PC-3 (cell line): ENCODE measurements at regions not wholly inside any gene's neighbourhood (a gene's known extent, or its start where the extent isn't known, plus 50 kb on each side); places are given as distances from the start of the nearest gene placed in this dataset.

Experiments
- ATAC-seq: fragments of 200-7000 bp; cut with Tn5 transposase; 2 replicates; pipeline ENCODE4 v1.9.1; 2020; ENCODE audit warnings: mild to moderate bottlenecking, moderate library complexity
- BruUV-seq: library from RNA; stranded (reverse); fragments of 400-500 nt; replicated peaks from 2 replicates; lab custom pipeline; 2021; lab: Mats Ljungman, UMichigan
- CTCF ChIA-PET: fragments of 300-600 bp; sonication (Branson Sonifier 250); formaldehyde crosslinking; loops from one replicate; lab custom pipeline; 2022; ENCODE audit warnings: antibody characterized with exemption; lab: Charles Lee
- POLR2A ChIA-PET: fragments of 300-600 bp; sonication (Branson Sonifier 250); formaldehyde crosslinking; loops from one replicate; lab custom pipeline; 2022; ENCODE audit warnings: antibody characterized with exemption; ENCODE audit not compliant: unreplicated experiment; lab: Charles Lee
- DNase-seq: peaks from one replicate; pipeline ENCODE4 v3.0.0-alpha.2; 2015
- H2AFZ ChIP-seq: fragments of 300-600 bp; sonication (generic); 2 replicates; pipeline ENCODE4 v1.6.0; 2016; ENCODE audit warnings: antibody characterized with exemption, low read length
- H3F3A ChIP-seq: fragments of 300-600 bp; sonication (generic); one replicate; pipeline ENCODE4 v1.6.0; 2017; ENCODE audit warnings: antibody characterized with exemption, low read length, control low read depth, mild to moderate bottlenecking; ENCODE audit not compliant: unreplicated experiment
- H3K27ac ChIP-seq: fragments of 300-600 bp; sonication (generic); 2 replicates; pipeline ENCODE4 v1.5.1; 2016; ENCODE audit warnings: mild to moderate bottlenecking, low read length
- H3K27me3 ChIP-seq: fragments of 300-600 bp; sonication (generic); 2 replicates; pipeline ENCODE4 v1.6.1; 2016; ENCODE audit warnings: low read length, mixed read lengths
- H3K36me3 ChIP-seq: fragments of 300-600 bp; sonication (generic); 2 replicates; pipeline ENCODE4 v1.6.1; 2016; ENCODE audit warnings: low read depth, mixed run types, low read length, mixed read lengths
- H3K4me1 ChIP-seq: fragments of 300-600 bp; sonication (generic); 2 replicates; pipeline ENCODE4 v1.5.1; 2016; ENCODE audit warnings: low read length; ENCODE audit not compliant: insufficient read depth
- H3K4me2 ChIP-seq: fragments of 300-600 bp; sonication (generic); 2 replicates; pipeline ENCODE4 v1.6.0; 2016; ENCODE audit warnings: low read length
- H3K4me3 ChIP-seq: fragments of 300-600 bp; sonication (generic); 2 replicates; pipeline ENCODE4 v1.5.1; 2016; ENCODE audit warnings: mild to moderate bottlenecking, low read length, mixed read lengths
- H3K79me2 ChIP-seq: fragments of 300-600 bp; sonication (generic); 2 replicates; pipeline ENCODE4 v1.6.1; 2017; ENCODE audit warnings: low read length, mixed read lengths
- H3K9ac ChIP-seq: fragments of 300-600 bp; sonication (generic); 2 replicates; pipeline ENCODE4 v1.6.0; 2016; ENCODE audit warnings: mild to moderate bottlenecking, low read length
- H3K9me2 ChIP-seq: fragments of 300-600 bp; sonication (generic); replicated peaks from 2 replicates; pipeline ENCODE4 v1.6.1; 2016; ENCODE audit warnings: mixed run types, low read length, mixed read lengths
- H3K9me3 ChIP-seq: fragments of 300-600 bp; sonication (generic); 2 replicates; pipeline ENCODE4 v1.6.1; 2016; ENCODE audit warnings: low read length, mixed read lengths
- H4K20me1 ChIP-seq: fragments of 300-600 bp; sonication (generic); 2 replicates; pipeline ENCODE4 v1.6.1; 2016; ENCODE audit warnings: low read length, mixed read lengths
- CTCF ChIP-seq: fragments of 300-600 bp; sonication (generic); conservative IDR thresholded peaks from 2 replicates; pipeline ENCODE4 v1.5.1; 2017; ENCODE audit warnings: antibody characterized with exemption, low read depth, mild to moderate bottlenecking, low read length
- EZH2 ChIP-seq: fragments of 300-600 bp; sonication (generic); IDR thresholded peaks from one replicate; pipeline ENCODE4 v1.6.1; 2017; ENCODE audit warnings: antibody characterized with exemption, mild to moderate bottlenecking, low read length; ENCODE audit not compliant: unreplicated experiment
- EZH2phosphoT487 ChIP-seq: fragments of 300-600 bp; sonication (generic); IDR thresholded peaks from 2 replicates; pipeline ENCODE4 v1.6.1; 2018; ENCODE audit warnings: mild to moderate bottlenecking, antibody characterized with exemption, low read length, borderline replicate concordance
- intact Hi-C: fragments of 100-400 bp; cut with micrococcal nuclease; formaldehyde crosslinking; loops from 2 replicates; pipeline ENCODE4 v1.9.0; 2023

- Histone ChIP-seq H3K27ac (no peak overlapping the region), H3K4me2 (no peak overlapping the region), H2AFZ (no peak overlapping the region), H4K20me1 (no peaks in the 10 kb centered on the region), H3K9ac (no peak overlapping the region), H3K36me3 (no peaks in the 10 kb centered on the region), H3K4me1 (no peaks in the 10 kb centered on the region), H3K27me3 (peaks cover 50% of the 10 kb centered on the region), H3K79me2 (no peaks in the 10 kb centered on the region), H3F3A (no peaks in the 10 kb centered on the region), H3K9me2 (no peaks in the 10 kb centered on the region), H3K4me3 (no peak overlapping the region), H3K9me3 (no peaks in the 10 kb centered on the region)
- TF ChIP-seq EZH2phosphoT487 (no peak), CTCF (no peak)
- ChIA-PET CTCF (no interaction called here), POLR2A (no interaction called here)
- DNase-seq (peak; percentile 32), ATAC-seq (no peak; the same call in 1 of the 2 replicates)
- intact Hi-C loops, result no loop called here
- no TSS peak for BruUV-seq
Measured at GRCh38 chr1:90512441-90512840, 204.7 kb downstream of the BARHL2 start.

- Histone ChIP-seq H2AFZ (no peak overlapping the region), H3K27me3 (peaks cover 54% of the 10 kb centered on the region), H3K9ac (no peak overlapping the region), H3K4me2 (no peak overlapping the region), H4K20me1 (no peaks in the 10 kb centered on the region), H3F3A (no peaks in the 10 kb centered on the region), H3K79me2 (no peaks in the 10 kb centered on the region), H3K4me3 (no peak overlapping the region), H3K4me1 (no peaks in the 10 kb centered on the region), H3K36me3 (no peaks in the 10 kb centered on the region), H3K9me3 (no peaks in the 10 kb centered on the region), H3K9me2 (no peaks in the 10 kb centered on the region), H3K27ac (no peak overlapping the region)
- ChIA-PET CTCF (no interaction called here), POLR2A (no interaction called here)
- no peak for TF ChIP-seq EZH2phosphoT487
- TF ChIP-seq EZH2, result no peak
- TF ChIP-seq CTCF, result no peak
- DNase-seq (no peak), ATAC-seq (no peak)
- intact Hi-C loops, result no loop called here
- BruUV-seq, result no TSS peak
Measured at GRCh38 chr1:90510143-90510542, 207.0 kb downstream of the BARHL2 start.

GRCh38 chr1:90509225-90510048 lies 207.7 kb downstream of the BARHL2 start:
- Histone ChIP-seq H3K36me3 (no peaks in the 10 kb centered on the region), H3K27me3 (peaks cover 48% of the 10 kb centered on the region), H3F3A (no peaks in the 10 kb centered on the region), H3K79me2 (no peaks in the 10 kb centered on the region), H3K9me2 (no peaks in the 10 kb centered on the region), H3K4me2 (no peak overlapping the region), H3K9me3 (no peaks in the 10 kb centered on the region), H3K27ac (no peak overlapping the region), H2AFZ (no peak overlapping the region), H4K20me1 (no peaks in the 10 kb centered on the region), H3K9ac (no peak overlapping the region), H3K4me3 (no peak overlapping the region), H3K4me1 (no peaks in the 10 kb centered on the region)
- CTCF ChIA-PET, result no interaction called here
- ATAC-seq (no peak), DNase-seq (no peak)
- TF ChIP-seq CTCF, result no peak
- TF ChIP-seq EZH2phosphoT487, result no peak
- TF ChIP-seq EZH2, result no peak
- intact Hi-C loops, result no loop called here
- no TSS peak for BruUV-seq
- POLR2A ChIA-PET, result no interaction called here
